ENCODE measurements at regions not wholly inside any gene's neighbourhood (a gene's known extent, or its start where the extent isn't known, plus 50 kb on each side); places are given as distances from the start of the nearest gene placed in this dataset.
A peak's percentile ranks its signal among the peaks of the same experiment; 100 is the strongest.
"Not testable (repeated sequence)": the region's sequence is repeated elsewhere in the genome, so short reads cannot be mapped to it uniquely, and the experiment has no call there.

DNA sequence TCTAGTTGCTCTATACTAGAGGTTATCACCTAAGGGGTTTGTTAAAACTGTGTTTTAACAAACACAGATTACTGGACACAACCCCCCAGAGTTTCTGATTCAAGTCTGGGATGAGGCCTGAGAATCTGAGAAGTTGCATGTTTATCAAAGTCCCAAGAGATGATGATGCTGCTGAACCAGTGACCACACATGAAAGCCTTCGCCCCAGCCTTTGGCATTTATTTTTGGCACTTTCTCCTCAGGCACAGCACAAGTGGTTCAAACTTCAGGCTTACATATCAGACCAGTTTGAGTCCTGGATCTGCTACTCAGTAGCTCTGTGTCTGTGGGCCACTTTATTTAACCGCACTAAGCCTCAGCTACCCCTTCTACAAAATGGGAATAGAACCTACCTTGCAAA lies 407.2 kb upstream of the PIK3R1 start:
- peak; percentile 61 to 76 for ATAC-seq
- Histone ChIP-seq H3K27ac (ENCODE audit: low read length) (peak overlapping the region; percentile 89), H3K27me3 (ENCODE audit: control insufficient read depth, insufficient read depth) (no peaks in the 10 kb centered on the region), H3K4me1 (ENCODE audit: control insufficient read depth, insufficient read depth, low read length) (peaks cover 11% of the 10 kb centered on the region), H3K9me3 (ENCODE audit: control insufficient read depth, low read length) (no peaks in the 10 kb centered on the region), H3K4me3 (ENCODE audit: low read length) (no peak overlapping the region)
- WGBS, result 63% methylated on average over 2 of the region's 2 CpGs
- peak in 2 of 3 donors; percentile 41 to 60 for DNase-seq
- intact Hi-C loops (cut with DNase I), result loop anchor here in 1 of 4 donors (10.0 kb wide), 3 partner anchors 114 to 564 kb away; no protein-coding TSS in a partner anchor

DNA sequence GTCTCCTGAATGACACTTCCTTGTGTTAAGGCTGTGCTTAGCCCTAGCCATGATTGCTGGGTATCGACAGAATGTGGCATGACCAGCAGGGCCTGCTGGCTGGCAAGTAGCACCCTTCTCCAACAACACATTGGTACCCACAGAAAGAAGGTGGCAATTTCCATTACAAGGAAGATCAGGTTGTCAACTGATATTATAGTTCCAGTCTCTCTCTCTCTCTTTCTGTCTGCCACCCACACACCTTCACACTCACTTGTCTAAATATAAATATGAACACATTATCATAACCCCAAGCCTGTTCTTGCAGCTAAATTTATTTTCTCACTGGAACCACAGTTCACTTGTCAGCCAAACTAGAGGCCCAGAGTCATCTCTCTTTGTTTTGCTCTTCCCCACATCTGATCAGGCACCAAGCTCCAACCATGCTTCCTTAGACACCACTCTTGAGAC lies 408.1 kb upstream of the PIK3R1 start:
- intact Hi-C loops (cut with DNase I), result loop anchor here in 1 of 4 donors (10.0 kb wide), 3 partner anchors 113 to 563 kb away; no protein-coding TSS in a partner anchor
- Histone ChIP-seq H3K27ac (ENCODE audit: low read length) (peak overlapping the region; percentile 54), H3K27me3 (ENCODE audit: control insufficient read depth, insufficient read depth) (no peaks in the 10 kb centered on the region), H3K4me1 (ENCODE audit: control insufficient read depth, insufficient read depth, low read length) (peaks cover 11% of the 10 kb centered on the region), H3K9me3 (ENCODE audit: control insufficient read depth, low read length) (no peaks in the 10 kb centered on the region), H3K4me3 (ENCODE audit: low read length) (no peak overlapping the region)
- 73% methylated on average over 1 of the region's 1 CpG for WGBS
- peak in 1 of 3 donors; percentile 69 for DNase-seq
- peak; percentile 86 to 87 for ATAC-seq

DNA sequence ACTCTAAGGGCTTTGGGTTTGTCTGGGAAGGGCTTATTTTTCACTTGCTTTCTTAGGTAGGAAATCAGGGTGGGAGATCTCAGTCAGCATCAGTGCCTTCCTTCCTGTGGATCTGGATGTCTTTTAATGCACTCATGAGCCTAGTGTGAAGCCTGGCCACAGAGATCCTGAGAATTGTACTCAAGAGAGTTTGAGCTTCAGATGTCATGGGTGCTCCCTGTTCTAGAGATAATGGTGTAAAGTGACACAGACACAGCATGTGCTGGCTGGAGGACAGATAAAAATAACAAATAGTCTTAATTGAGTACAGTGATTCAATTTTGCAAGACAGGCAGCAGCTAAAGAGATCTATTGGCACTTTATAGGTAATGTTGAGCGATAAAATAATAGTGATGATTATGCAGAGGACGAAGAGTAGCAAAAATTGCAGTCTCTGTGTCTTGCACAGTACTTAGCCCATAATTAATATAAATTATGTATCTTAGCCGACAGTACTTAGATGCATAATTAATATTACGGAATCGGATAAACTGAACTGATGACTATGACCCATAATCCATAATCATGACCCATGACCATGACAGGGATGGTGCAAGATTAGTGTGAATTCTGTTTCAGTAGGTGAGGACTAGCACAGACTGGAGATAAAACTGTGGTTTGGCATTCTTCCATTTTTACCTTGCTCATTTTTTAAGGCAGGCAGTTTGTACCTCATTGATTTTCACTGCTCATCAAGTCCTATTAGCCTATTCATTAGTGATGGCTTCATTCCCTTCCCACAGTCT lies 408.7 kb upstream of the PIK3R1 start:
- H3K27ac ChIP-seq (ENCODE audit: low read length), result peak overlapping the region; percentile 95
- peaks cover 11% of the 10 kb centered on the region for H3K4me1 ChIP-seq (ENCODE audit: control insufficient read depth, insufficient read depth, low read length)
- intact Hi-C loops (cut with DNase I), result loop anchor here in 1 of 4 donors (10.0 kb wide), 3 partner anchors 112 to 562 kb away; no protein-coding TSS in a partner anchor
- peak; percentile 73 to 82 for ATAC-seq
- no peaks in the 10 kb centered on the region for H3K27me3 ChIP-seq (ENCODE audit: control insufficient read depth, insufficient read depth)
- H3K4me3 ChIP-seq (ENCODE audit: low read length), result no peak overlapping the region
- WGBS, result 81% methylated on average over 5 of the region's 5 CpGs
- DNase-seq, result no peak
- no peaks in the 10 kb centered on the region for H3K9me3 ChIP-seq (ENCODE audit: control insufficient read depth, low read length)

- Histone ChIP-seq H3K27me3 (ENCODE audit: control insufficient read depth, insufficient read depth) (no peaks in the 10 kb centered on the region), H3K4me3 (ENCODE audit: low read length) (no peak overlapping the region), H3K4me1 (ENCODE audit: control insufficient read depth, insufficient read depth, low read length) (peaks cover 11% of the 10 kb centered on the region), H3K27ac (ENCODE audit: low read length) (peak overlapping the region; percentile 95), H3K9me3 (ENCODE audit: control insufficient read depth, low read length) (no peaks in the 10 kb centered on the region)
- no peak for ATAC-seq
- no peak for DNase-seq
- 91% methylated on average over 4 of the region's 4 CpGs for WGBS
- intact Hi-C loops (cut with DNase I), result loop anchor here in 1 of 4 donors (10.0 kb wide), 3 partner anchors 111 to 561 kb away; no protein-coding TSS in a partner anchor
Observed at GRCh38 chr5:67805666-67806348, 409.7 kb upstream of the PIK3R1 start.

DNA sequence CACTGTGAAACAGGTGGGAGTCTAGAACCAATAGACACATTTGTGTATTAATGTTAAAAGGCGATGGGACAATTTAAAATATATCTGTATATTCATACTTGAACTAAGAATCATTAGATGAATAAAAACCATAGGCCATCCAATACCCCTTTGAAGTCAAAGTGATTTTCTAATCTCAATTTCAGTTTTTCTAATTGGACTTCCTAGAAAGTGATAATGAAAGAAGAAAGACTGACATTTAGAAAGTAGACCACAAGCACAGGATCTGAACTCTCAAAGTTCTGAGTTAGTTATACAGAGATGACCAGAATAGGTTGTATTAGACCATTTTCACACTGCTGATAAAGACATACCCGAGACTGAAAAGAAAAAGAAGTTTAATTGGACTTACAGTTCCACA lies 412.8 kb upstream of the PIK3R1 start:
- no peaks in the 10 kb centered on the region for H3K9me3 ChIP-seq (ENCODE audit: control insufficient read depth, low read length)
- WGBS, result 87% methylated on average over 2 of the region's 2 CpGs
- no peaks in the 10 kb centered on the region for H3K27me3 ChIP-seq (ENCODE audit: control insufficient read depth, insufficient read depth)
- H3K27ac ChIP-seq (ENCODE audit: low read length), result no peak overlapping the region
- DNase-seq (no peak), ATAC-seq (no peak)
- H3K4me1 ChIP-seq (ENCODE audit: control insufficient read depth, insufficient read depth, low read length), result peaks cover 9% of the 10 kb centered on the region
- intact Hi-C loops (cut with DNase I), result loop anchor here in 2 of 4 donors (5.0 to 10.0 kb wide), 4 partner anchors 108 to 558 kb away; no protein-coding TSS in a partner anchor
- no peak overlapping the region for H3K4me3 ChIP-seq (ENCODE audit: low read length)

- Histone ChIP-seq H3K4me3 (ENCODE audit: low read length) (no peak overlapping the region), H3K27me3 (ENCODE audit: control insufficient read depth, insufficient read depth) (no peaks in the 10 kb centered on the region), H3K4me1 (ENCODE audit: control insufficient read depth, insufficient read depth, low read length) (no peaks in the 10 kb centered on the region), H3K9me3 (ENCODE audit: control insufficient read depth, low read length) (no peaks in the 10 kb centered on the region), H3K27ac (ENCODE audit: low read length) (peak overlapping the region; percentile 59)
- peak; percentile 88 to 97 for ATAC-seq
- WGBS, result 53% methylated on average over 5 of the region's 5 CpGs
- intact Hi-C loops (cut with DNase I), result loop anchor here in 2 of 4 donors (5.0 to 10.0 kb wide), 4 partner anchors 105 to 555 kb away; no protein-coding TSS in a partner anchor
- DNase-seq, result peak; percentile 40 to 78 (median 48)
Observed at GRCh38 chr5:67799732-67800234, 415.8 kb upstream of the PIK3R1 start.

DNA sequence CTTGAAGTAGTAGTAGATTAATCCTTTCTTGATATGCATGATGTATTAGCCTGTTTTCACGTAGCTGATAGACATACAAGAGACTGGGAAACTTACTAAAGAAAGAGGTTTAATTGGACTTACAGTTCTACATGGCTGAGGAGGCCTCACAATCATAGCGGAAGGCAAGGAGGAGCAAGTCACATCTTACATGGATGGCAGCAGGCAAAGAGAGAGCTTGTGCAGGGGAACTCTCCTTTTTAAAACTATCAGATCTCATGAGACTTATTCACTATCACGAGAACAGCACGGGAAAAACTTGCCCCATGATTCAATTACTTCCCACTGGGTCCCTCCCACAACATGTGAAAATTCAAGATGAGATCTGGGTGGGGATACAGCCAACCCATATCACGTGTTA lies 417.1 kb upstream of the PIK3R1 start:
- 76% methylated on average over 5 of the region's 5 CpGs for WGBS
- H3K9me3 ChIP-seq (ENCODE audit: control insufficient read depth, low read length); H3K27ac ChIP-seq (ENCODE audit: low read length); DNase-seq; H3K4me3 ChIP-seq (ENCODE audit: low read length); ATAC-seq; intact Hi-C loops (cut with DNase I); H3K4me1 ChIP-seq (ENCODE audit: control insufficient read depth, insufficient read depth, low read length); H3K27me3 ChIP-seq (ENCODE audit: control insufficient read depth, insufficient read depth): not testable (repeated sequence)

- intact Hi-C loops (cut with DNase I), result no loop called here
- Histone ChIP-seq H3K27me3 (ENCODE audit: control insufficient read depth, insufficient read depth) (no peaks in the 10 kb centered on the region), H3K4me1 (ENCODE audit: control insufficient read depth, insufficient read depth, low read length) (no peaks in the 10 kb centered on the region), H3K9me3 (ENCODE audit: control insufficient read depth, low read length) (no peaks in the 10 kb centered on the region), H3K4me3 (ENCODE audit: low read length) (no peak overlapping the region), H3K27ac (ENCODE audit: low read length) (no peak overlapping the region)
- DNase-seq, result no peak
- ATAC-seq, result peak in 1 of 2 donors; percentile 30
- WGBS, result 85% methylated on average over 5 of the region's 5 CpGs
Observed at GRCh38 chr5:67795781-67796477, 419.6 kb upstream of the PIK3R1 start.

GRCh38 chr5:67793966-67794365 lies 421.6 kb upstream of the PIK3R1 start:
- intact Hi-C loops (cut with DNase I), result no loop called here
- DNase-seq (no peak), ATAC-seq (no peak)
- no peak overlapping the region for H3K27ac ChIP-seq (ENCODE audit: low read length)
- WGBS, result 95% methylated on average over 2 of the region's 2 CpGs
- no peaks in the 10 kb centered on the region for H3K9me3 ChIP-seq (ENCODE audit: control insufficient read depth, low read length)
- no peaks in the 10 kb centered on the region for H3K27me3 ChIP-seq (ENCODE audit: control insufficient read depth, insufficient read depth)
- H3K4me3 ChIP-seq (ENCODE audit: low read length), result no peak overlapping the region
- H3K4me1 ChIP-seq (ENCODE audit: control insufficient read depth, insufficient read depth, low read length), result no peaks in the 10 kb centered on the region

GRCh38 chr5:67793418-67793817 lies 422.1 kb upstream of the PIK3R1 start:
- Histone ChIP-seq H3K4me1 (ENCODE audit: control insufficient read depth, insufficient read depth, low read length) (no peaks in the 10 kb centered on the region), H3K9me3 (ENCODE audit: control insufficient read depth, low read length) (no peaks in the 10 kb centered on the region), H3K27ac (ENCODE audit: low read length) (peak overlapping the region; percentile 53), H3K4me3 (ENCODE audit: low read length) (no peak overlapping the region), H3K27me3 (ENCODE audit: control insufficient read depth, insufficient read depth) (no peaks in the 10 kb centered on the region)
- WGBS, result 52% methylated on average over 1 of the region's 1 CpG
- intact Hi-C loops (cut with DNase I), result no loop called here
- peak; percentile 26 to 43 for ATAC-seq
- no peak for DNase-seq

Measured in right cardiac atrium (tissue), 5 donors.